ENCODE measurements at regions not wholly inside any gene's neighbourhood (a gene's known extent, or its start where the extent isn't known, plus 50 kb on each side); places are given as distances from the start of the nearest gene placed in this dataset.

- Histone ChIP-seq H3F3A (ENCODE audit: insufficient read depth, low read length, poor library complexity, severe bottlenecking) (no peaks in the 10 kb centered on the region), H3K9me2 (ENCODE audit: insufficient read depth, low read length) (no peaks in the 10 kb centered on the region), H3K27me3 (ENCODE audit: insufficient read depth, low read depth, low read length) (no peaks in the 10 kb centered on the region), H3K79me2 (replicated peaks; ENCODE audit: insufficient read depth, low read length) (no peaks in the 10 kb centered on the region), H3K36me3 (ENCODE audit: insufficient read depth, low read length) (no peaks in the 10 kb centered on the region), H3K4me2 (ENCODE audit: low read length) (no peak overlapping the region), H3K9ac (ENCODE audit: low read length) (no peak overlapping the region), H3K4me3 (ENCODE audit: low read length) (no peak overlapping the region), H2AFZ (ENCODE audit: low read depth, low read length) (no peak overlapping the region), H3K9me3 (ENCODE audit: low read length) (no peaks in the 10 kb centered on the region), H4K20me1 (ENCODE audit: insufficient read depth) (no peaks in the 10 kb centered on the region), H3K27ac (ENCODE audit: low read length) (no peak overlapping the region)
- no peak for TF ChIP-seq TAF1 (IDR thresholded peaks at IDR 0.05; ENCODE audit: low read depth)
Observed at GRCh38 chr7:32142649-32143048, 72.4 kb upstream of the PDE1C start.

GRCh38 chr7:32140210-32140939, 70.2 kb upstream of the PDE1C start:
- Histone ChIP-seq H3K9me3 (ENCODE audit: low read length) (no peaks in the 10 kb centered on the region), H3K27me3 (ENCODE audit: insufficient read depth, low read depth, low read length) (no peaks in the 10 kb centered on the region), H3F3A (ENCODE audit: insufficient read depth, low read length, poor library complexity, severe bottlenecking) (no peaks in the 10 kb centered on the region), H3K9ac (ENCODE audit: low read length) (no peak overlapping the region), H4K20me1 (ENCODE audit: insufficient read depth) (no peaks in the 10 kb centered on the region), H3K4me2 (ENCODE audit: low read length) (no peak overlapping the region), H3K9me2 (ENCODE audit: insufficient read depth, low read length) (no peaks in the 10 kb centered on the region), H3K36me3 (ENCODE audit: insufficient read depth, low read length) (no peaks in the 10 kb centered on the region), H3K27ac (ENCODE audit: low read length) (no peak overlapping the region), H3K79me2 (replicated peaks; ENCODE audit: insufficient read depth, low read length) (no peaks in the 10 kb centered on the region), H3K4me3 (ENCODE audit: low read length) (no peak overlapping the region), H2AFZ (ENCODE audit: low read depth, low read length) (no peak overlapping the region)
- TF ChIP-seq CTCF (IDR thresholded peaks at IDR 0.05; ENCODE audit: poor library complexity, severe bottlenecking) (no peak), EP300 (conservative IDR thresholded peaks at IDR 0.05; ENCODE audit: poor library complexity, severe bottlenecking) (no peak), TAF1 (IDR thresholded peaks at IDR 0.05; ENCODE audit: low read depth) (no peak), REST (IDR thresholded peaks at IDR 0.05; ENCODE audit: borderline replicate concordance) (no peak), MXI1 (conservative IDR thresholded peaks at IDR 0.05; ENCODE audit: poor library complexity, severe bottlenecking) (no peak)

GRCh38 chr7:32137059-32137458, 66.9 kb upstream of the PDE1C start:
- Histone ChIP-seq H2AFZ (ENCODE audit: low read depth, low read length) (no peak overlapping the region), H3K79me2 (replicated peaks; ENCODE audit: insufficient read depth, low read length) (no peaks in the 10 kb centered on the region), H3K9ac (ENCODE audit: low read length) (no peak overlapping the region), H3K27ac (ENCODE audit: low read length) (no peak overlapping the region), H3F3A (ENCODE audit: insufficient read depth, low read length, poor library complexity, severe bottlenecking) (no peaks in the 10 kb centered on the region), H3K4me3 (ENCODE audit: low read length) (no peak overlapping the region), H3K9me3 (ENCODE audit: low read length) (no peaks in the 10 kb centered on the region), H3K9me2 (ENCODE audit: insufficient read depth, low read length) (no peaks in the 10 kb centered on the region), H3K4me2 (ENCODE audit: low read length) (peak overlapping the region; percentile 8), H3K36me3 (ENCODE audit: insufficient read depth, low read length) (no peaks in the 10 kb centered on the region), H3K27me3 (ENCODE audit: insufficient read depth, low read depth, low read length) (no peaks in the 10 kb centered on the region), H4K20me1 (ENCODE audit: insufficient read depth) (no peaks in the 10 kb centered on the region)
- TF ChIP-seq POLR2AphosphoS5 (IDR thresholded peaks at IDR 0.05): no peak
- TF ChIP-seq RAD21 (conservative IDR thresholded peaks at IDR 0.05): no peak
- no peak for TF ChIP-seq EP300 (conservative IDR thresholded peaks at IDR 0.05; ENCODE audit: poor library complexity, severe bottlenecking)
- no peak for TF ChIP-seq REST (IDR thresholded peaks at IDR 0.05; ENCODE audit: borderline replicate concordance)
- TF ChIP-seq MXI1 (conservative IDR thresholded peaks at IDR 0.05; ENCODE audit: poor library complexity, severe bottlenecking): no peak
- TF ChIP-seq CTCF (IDR thresholded peaks at IDR 0.05; ENCODE audit: poor library complexity, severe bottlenecking): no peak
- TF ChIP-seq EZH2 (IDR thresholded peaks at IDR 0.05; ENCODE audit: borderline replicate concordance, insufficient read depth, low read length, poor library complexity, severe bottlenecking): no peak
- TF ChIP-seq TAF1 (IDR thresholded peaks at IDR 0.05; ENCODE audit: low read depth): no peak
- no peak for TF ChIP-seq SMC3 (conservative IDR thresholded peaks at IDR 0.05; ENCODE audit: poor library complexity)

All from neural cell (in vitro differentiated cells).